Esophagus squamous epithelium (tissue), 5 donors: ENCODE measurements at regions not wholly inside any gene's neighbourhood (a gene's known extent, or its start where the extent isn't known, plus 50 kb on each side); places are given as distances from the start of the nearest gene placed in this dataset.

ENCODE experiments used
- DNase-seq: peaks from one replicate; lab custom pipeline; 2025; lab: John Stamatoyannopoulos, UW
- H3K27ac ChIP-seq, 4 donors: fragments of 200-600 bp; sonication (generic); one replicate each; pipeline ENCODE4 v1.5.1; 2016 to 2019; ENCODE audit warnings: mild to moderate bottlenecking in 1 of 4
- H3K27me3 ChIP-seq, 4 donors: fragments of 200-600 bp; sonication (generic); 1 replicate in 3 of 4; 2 replicates in 1 of 4; pipeline versions ENCODE4 v1.5.1 to v1.6.0; 2017 to 2021; ENCODE audit warnings: antibody characterized with exemption in 1 of 4
- H3K36me3 ChIP-seq, 3 donors: fragments of 200-600 bp; sonication (generic); one replicate each; pipeline ENCODE4 v1.5.1; 2016 to 2019
- H3K4me1 ChIP-seq, 3 donors: fragments of 200-600 bp; sonication (generic); one replicate each; pipeline ENCODE4 v1.5.1; 2017 to 2019
- H3K4me3 ChIP-seq, 4 donors: fragments of 200-600 bp; sonication (generic); 1 replicate in 3 of 4; 2 replicates in 1 of 4; pipeline ENCODE4 v1.5.1; 2016 to 2019; ENCODE audit warnings: mild to moderate bottlenecking in 2 of 4, moderate library complexity in 1 of 4
- H3K9me3 ChIP-seq, 3 donors: fragments of 200-600 bp; sonication (generic); one replicate each; pipeline ENCODE4 v1.5.1; 2016 to 2019
- POLR2A ChIP-seq, 4 donors: fragments of 450-650 bp; IDR thresholded peaks; one replicate each; pipeline ENCODE4 v1.6.1; 2017; ENCODE audit warnings: antibody characterized with exemption in 4 of 4, mild to moderate bottlenecking in 4 of 4, moderate library complexity in 3 of 4
- WGBS, 2 donors: methylation state at CpG; one replicate each; pipeline ENCODE4 v1.1.5; 2018; 5-methylcytosine and 5-hydroxymethylcytosine counted together
- intact Hi-C: fragments of 100-400 bp; cut with DNase I; formaldehyde crosslinking; loops from one replicate; pipeline ENCODE4 v1.15.0; 2022
- TF ChIP-seq, protein P1 (sequence below), 6 experiments: fragments of 450-650 bp in 4 of 6; fragments of 200-600 bp in 2 of 6; sonication (generic) in 2 of 6; IDR thresholded peaks; one replicate each; pipeline ENCODE4 v1.5.1; 2016 to 2019; ENCODE audit warnings: antibody characterized with exemption in 6 of 6, mild to moderate bottlenecking in 4 of 6, moderate library complexity in 4 of 6
- donor health status: DM: yes; HTN: yes; CAD: no.

DNA sequence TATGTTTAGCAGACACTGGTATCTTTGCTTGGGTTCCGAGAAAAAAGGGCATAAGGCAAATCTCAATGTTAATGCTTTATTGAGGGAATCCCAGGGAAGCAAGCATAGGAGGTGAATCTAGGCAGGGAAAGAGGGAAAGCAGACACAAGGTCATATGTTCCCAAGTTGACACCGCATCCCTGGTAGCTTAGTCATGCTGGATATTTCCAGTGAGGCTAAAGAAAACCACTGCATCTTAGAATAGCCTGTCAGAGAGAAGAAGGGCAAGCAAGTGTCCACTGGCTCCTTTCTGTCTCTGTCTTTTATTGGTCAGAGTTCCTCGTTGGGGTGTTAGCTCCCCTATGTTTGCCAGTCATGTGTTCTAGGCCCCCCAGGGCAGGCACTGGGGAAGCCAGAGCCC, 104.7 kb downstream of the NKX6-1 start:
- intact Hi-C loops = no loop called here
- H3K4me1 ChIP-seq = no peaks in the 10 kb centered on the region
- no peaks in the 10 kb centered on the region for H3K36me3 ChIP-seq
- DNase-seq = no peak
- no peaks in the 10 kb centered on the region for H3K27me3 ChIP-seq
- H3K9me3 ChIP-seq = no peaks in the 10 kb centered on the region
- TF ChIP-seq, protein P1, sequence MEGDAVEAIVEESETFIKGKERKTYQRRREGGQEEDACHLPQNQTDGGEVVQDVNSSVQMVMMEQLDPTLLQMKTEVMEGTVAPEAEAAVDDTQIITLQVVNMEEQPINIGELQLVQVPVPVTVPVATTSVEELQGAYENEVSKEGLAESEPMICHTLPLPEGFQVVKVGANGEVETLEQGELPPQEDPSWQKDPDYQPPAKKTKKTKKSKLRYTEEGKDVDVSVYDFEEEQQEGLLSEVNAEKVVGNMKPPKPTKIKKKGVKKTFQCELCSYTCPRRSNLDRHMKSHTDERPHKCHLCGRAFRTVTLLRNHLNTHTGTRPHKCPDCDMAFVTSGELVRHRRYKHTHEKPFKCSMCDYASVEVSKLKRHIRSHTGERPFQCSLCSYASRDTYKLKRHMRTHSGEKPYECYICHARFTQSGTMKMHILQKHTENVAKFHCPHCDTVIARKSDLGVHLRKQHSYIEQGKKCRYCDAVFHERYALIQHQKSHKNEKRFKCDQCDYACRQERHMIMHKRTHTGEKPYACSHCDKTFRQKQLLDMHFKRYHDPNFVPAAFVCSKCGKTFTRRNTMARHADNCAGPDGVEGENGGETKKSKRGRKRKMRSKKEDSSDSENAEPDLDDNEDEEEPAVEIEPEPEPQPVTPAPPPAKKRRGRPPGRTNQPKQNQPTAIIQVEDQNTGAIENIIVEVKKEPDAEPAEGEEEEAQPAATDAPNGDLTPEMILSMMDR (IDR thresholded peaks at IDR 0.05) = no peak
- TF ChIP-seq POLR2A (IDR thresholded peaks at IDR 0.05) = no peak
- WGBS, 2 donors = 40 to 63% methylated on average over 3 of the region's 3 CpGs
- no peak overlapping the region for H3K4me3 ChIP-seq
- H3K27ac ChIP-seq = no peak overlapping the region

DNA sequence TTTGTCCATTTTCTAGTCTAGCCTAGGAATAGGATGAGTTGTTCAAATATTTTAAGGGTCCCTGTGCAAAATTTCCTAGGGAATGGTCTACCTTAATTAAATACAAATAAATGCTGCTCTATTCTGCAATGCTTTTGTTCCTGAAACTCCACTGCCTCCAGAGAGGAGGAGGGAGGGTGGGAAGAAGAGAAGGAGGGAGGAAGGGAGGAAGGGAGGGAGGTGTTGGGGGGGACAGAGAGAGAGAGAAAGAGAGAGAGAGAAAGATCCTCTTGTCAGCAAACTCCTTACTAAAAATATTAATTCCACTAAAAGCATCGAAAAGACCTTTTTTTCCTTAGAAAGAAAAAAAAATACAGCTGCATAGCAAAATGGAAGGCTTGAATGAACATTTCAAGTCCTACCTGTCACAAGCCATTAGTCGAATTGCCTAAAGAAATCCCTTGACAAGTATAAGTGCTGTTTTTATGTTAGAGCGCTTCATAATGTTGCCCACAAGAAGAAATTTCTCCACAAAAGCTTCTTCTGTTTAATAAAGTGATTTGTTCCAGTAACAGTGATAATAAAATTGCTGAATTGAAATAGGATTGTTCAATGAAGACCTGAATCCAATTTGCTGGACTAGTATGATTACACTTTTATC, 106.0 kb downstream of the NKX6-1 start:
- Histone ChIP-seq H3K27me3 (no peaks in the 10 kb centered on the region), H3K27ac (no peak overlapping the region), H3K4me1 (no peaks in the 10 kb centered on the region), H3K4me3 (no peak overlapping the region), H3K9me3 (no peaks in the 10 kb centered on the region), H3K36me3 (no peaks in the 10 kb centered on the region)
- DNase-seq = no peak
- intact Hi-C loops = no loop called here
- 63 to 69% methylated on average over 3 of the region's 3 CpGs for WGBS, 2 donors
- TF ChIP-seq POLR2A (IDR thresholded peaks at IDR 0.05) = no peak
- TF ChIP-seq, protein P1 (IDR thresholded peaks at IDR 0.05) = no peak

DNA sequence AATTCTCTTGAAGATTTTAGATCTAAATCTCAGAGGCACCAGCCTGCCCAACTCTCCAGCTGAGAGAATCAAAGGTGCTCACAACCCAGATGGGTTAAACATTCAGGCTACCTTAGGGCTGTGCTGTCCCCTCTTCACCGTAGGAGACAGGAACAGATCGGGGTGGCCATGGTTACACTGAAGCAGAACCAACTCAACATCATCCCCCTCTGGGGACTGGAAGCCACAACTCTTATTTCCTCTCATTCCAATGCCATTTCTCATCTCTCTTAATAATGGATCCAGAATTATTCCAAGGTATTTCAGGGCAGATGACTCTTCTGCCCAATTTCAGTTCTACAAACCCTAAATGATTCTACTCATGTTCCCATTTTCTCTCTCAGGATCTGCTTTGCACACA, 109.7 kb downstream of the NKX6-1 start:
- 58 to 72% methylated on average over 2 of the region's 2 CpGs for WGBS, 2 donors
- H3K4me3 ChIP-seq = no peak overlapping the region
- H3K27me3 ChIP-seq = no peaks in the 10 kb centered on the region
- intact Hi-C loops = no loop called here
- no peak for TF ChIP-seq POLR2A (IDR thresholded peaks at IDR 0.05)
- TF ChIP-seq, protein P1 (IDR thresholded peaks at IDR 0.05) = no peak
- H3K27ac ChIP-seq = no peak overlapping the region
- H3K36me3 ChIP-seq = no peaks in the 10 kb centered on the region
- H3K4me1 ChIP-seq = no peaks in the 10 kb centered on the region
- DNase-seq = no peak
- no peaks in the 10 kb centered on the region for H3K9me3 ChIP-seq

DNA sequence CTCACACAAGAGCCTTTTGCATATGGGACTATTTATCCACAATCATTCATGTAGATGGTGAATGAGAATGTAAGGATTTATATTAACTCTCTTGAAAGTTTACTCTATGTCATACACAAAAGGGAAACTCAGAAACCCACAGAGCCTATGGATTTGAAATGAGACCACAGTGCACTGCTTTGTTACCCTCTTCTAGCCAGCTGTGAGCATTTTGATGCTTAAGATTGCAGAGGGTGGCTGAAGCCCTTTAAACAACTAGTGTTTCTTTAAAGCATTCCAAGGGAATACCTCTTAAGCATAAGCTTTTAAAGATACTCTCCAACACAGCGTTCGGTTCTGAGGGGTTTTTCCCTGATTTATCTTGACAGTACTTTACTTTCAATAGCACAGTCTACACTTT, 113.9 kb downstream of the NKX6-1 start:
- H3K27ac ChIP-seq = no peak overlapping the region
- WGBS, 2 donors = 18 to 22% methylated on average over 2 of the region's 2 CpGs
- H3K9me3 ChIP-seq = no peaks in the 10 kb centered on the region
- TF ChIP-seq POLR2A (IDR thresholded peaks at IDR 0.05) = no peak
- TF ChIP-seq, protein P1 (IDR thresholded peaks at IDR 0.05) = no peak
- H3K27me3 ChIP-seq = no peaks in the 10 kb centered on the region
- H3K36me3 ChIP-seq = no peaks in the 10 kb centered on the region
- no peak overlapping the region for H3K4me3 ChIP-seq
- no peaks in the 10 kb centered on the region for H3K4me1 ChIP-seq
- intact Hi-C loops = no loop called here
- DNase-seq = no peak

DNA sequence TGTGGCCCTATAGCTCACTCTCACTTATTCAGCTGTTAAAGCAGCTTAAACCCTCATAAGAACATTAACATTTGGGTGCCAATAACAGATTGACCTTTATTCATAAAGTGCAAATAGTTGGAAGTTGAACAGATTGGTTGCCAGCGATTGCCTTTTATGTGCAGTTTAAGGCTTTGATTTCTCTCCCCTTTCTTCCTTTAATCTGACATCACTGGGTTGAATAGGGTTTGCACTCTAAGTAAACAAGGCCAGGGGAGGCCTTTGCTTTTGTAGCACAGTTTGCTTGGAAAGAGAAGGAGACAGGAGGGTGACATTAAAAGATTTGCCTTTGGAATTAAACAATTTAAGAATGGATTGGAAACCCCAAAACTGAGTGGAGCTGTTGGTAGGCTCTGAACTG, 114.3 kb downstream of the NKX6-1 start:
- Histone ChIP-seq H3K4me1 (no peaks in the 10 kb centered on the region), H3K27ac (no peak overlapping the region), H3K9me3 (no peaks in the 10 kb centered on the region), H3K27me3 (no peaks in the 10 kb centered on the region), H3K4me3 (no peak overlapping the region), H3K36me3 (no peaks in the 10 kb centered on the region)
- TF ChIP-seq, protein P1 (IDR thresholded peaks at IDR 0.05) = no peak
- TF ChIP-seq POLR2A (IDR thresholded peaks at IDR 0.05) = no peak
- no peak for DNase-seq
- 31 to 32% methylated on average over 1 of the region's 1 CpG for WGBS, 2 donors
- intact Hi-C loops = no loop called here
